ENCODE measurements at regions not wholly inside any gene's neighbourhood (a gene's known extent, or its start where the extent isn't known, plus 50 kb on each side); places are given as distances from the start of the nearest gene placed in this dataset.

GRCh38 chr5:90092734-90093133 lies 316.8 kb downstream of the CETN3 start:
- TF ChIP-seq CTCF (IDR thresholded peaks at IDR 0.05) (no peak), POLR2A (IDR thresholded peaks at IDR 0.05) (no peak)
